PC-9 (cell line): ENCODE measurements at regions not wholly inside any gene's neighbourhood (a gene's known extent, or its start where the extent isn't known, plus 50 kb on each side); places are given as distances from the start of the nearest gene placed in this dataset.

ENCODE experiments used
- CTCF ChIP-seq: fragments of 200-600 bp; sonication (generic); conservative IDR thresholded peaks from 2 replicates; pipeline ENCODE4 v1.6.1; 2017; ENCODE audit warnings: mixed run types, antibody characterized with exemption, mild to moderate bottlenecking, moderate library complexity
- EZH2 ChIP-seq: fragments of 200-600 bp; sonication (generic); IDR thresholded peaks from 2 replicates; pipeline ENCODE4 v1.8.0; 2017; ENCODE audit warnings: antibody characterized with exemption, low read depth

- TF ChIP-seq CTCF, result no peak
- TF ChIP-seq EZH2, result no peak
Observed at GRCh38 chr1:199944986-199945385, 82.5 kb upstream of the NR5A2 start.
